IMR-90 (cell line): ENCODE measurements at regions not wholly inside any gene's neighbourhood (a gene's known extent, or its start where the extent isn't known, plus 50 kb on each side); places are given as distances from the start of the nearest gene placed in this dataset.

Experiments
- ATAC-seq: fragments of 200-7000 bp; cut with Tn5 transposase; 2 replicates; pipeline ENCODE4 v1.9.1; 2020; ENCODE audit warnings: low read depth, mild to moderate bottlenecking, moderate library complexity
- BruUV-seq: library from RNA; stranded (reverse); fragments of 400-500 nt; replicated peaks from 2 replicates; lab custom pipeline; 2021; lab: Mats Ljungman, UMichigan
- CTCF ChIA-PET: fragments of 300-600 bp; formaldehyde crosslinking; extraction: SDS; loops from one replicate; lab custom pipeline; 2021; ENCODE audit warnings: antibody characterized with exemption; lab: Yijun Ruan, JAX
- POLR2A ChIA-PET: fragments of 300-600 bp; sonication (Branson Sonifier 250); formaldehyde crosslinking; loops from one replicate; lab custom pipeline; 2022; ENCODE audit warnings: antibody characterized with exemption; ENCODE audit not compliant: unreplicated experiment; lab: Charles Lee
- DNase-seq: peaks from one replicate; pipeline ENCODE4 v3.0.0; 2013
- H2AFZ ChIP-seq: replicated peaks from 2 replicates; pipeline ENCODE3; 2013; ENCODE audit warnings: low read length, mild to moderate bottlenecking; ENCODE audit not compliant: poor library complexity
- H2AK5ac ChIP-seq: 2 replicates; pipeline ENCODE4 v1.6.1; 2013; ENCODE audit warnings: low read depth, low read length, inconsistent platforms
- H2AK9ac ChIP-seq: replicated peaks from 2 replicates; pipeline ENCODE3; 2013; ENCODE audit warnings: mild to moderate bottlenecking, low read depth, low read length, moderate library complexity; ENCODE audit not compliant: poor library complexity
- H2BK120ac ChIP-seq: 2 replicates; pipeline ENCODE4 v1.6.1; 2013; ENCODE audit warnings: low read depth, low read length, inconsistent platforms
- H2BK15ac ChIP-seq: 3 replicates; pipeline ENCODE4 v1.6.1; 2013; ENCODE audit warnings: low read depth, low read length, inconsistent platforms
- H2BK20ac ChIP-seq: 2 replicates; pipeline ENCODE4 v1.6.1; 2013; ENCODE audit warnings: low read depth, mild to moderate bottlenecking, inconsistent platforms, low read length, moderate library complexity
- H2BK5ac ChIP-seq: 2 replicates; pipeline ENCODE4 v1.6.1; 2013; ENCODE audit warnings: mild to moderate bottlenecking, low read depth, low read length, inconsistent platforms; ENCODE audit not compliant: poor library complexity, severe bottlenecking
- H3K14ac ChIP-seq: replicated peaks from 2 replicates; pipeline ENCODE4 v1.6.1; 2013; ENCODE audit warnings: low read depth, low read length, inconsistent platforms
- H3K18ac ChIP-seq: 2 replicates; pipeline ENCODE4 v1.6.1; 2013; ENCODE audit warnings: low read depth, low read length, control low read depth
- H3K23ac ChIP-seq: 2 replicates; pipeline ENCODE4 v1.6.1; 2013; ENCODE audit warnings: low read depth, low read length, inconsistent platforms
- H3K27ac ChIP-seq: 2 replicates; pipeline ENCODE4 v1.5.1; 2013; ENCODE audit warnings: mild to moderate bottlenecking, control low read depth, low read length; ENCODE audit not compliant: insufficient read depth
- H3K27me3 ChIP-seq: 2 replicates; pipeline ENCODE4 v1.6.1; 2013; ENCODE audit warnings: low read length; ENCODE audit not compliant: control insufficient read depth, insufficient read depth
- H3K36me3 ChIP-seq: 2 replicates; pipeline ENCODE4 v1.6.1; 2013; ENCODE audit warnings: low read length, mixed read lengths; ENCODE audit not compliant: control insufficient read depth, insufficient read depth
- H3K4ac ChIP-seq: 2 replicates; pipeline ENCODE4 v1.6.1; 2013; ENCODE audit warnings: low read depth, low read length, inconsistent platforms
- H3K4me1 ChIP-seq: 2 replicates; pipeline ENCODE4 v1.6.1; 2013; ENCODE audit warnings: low read length, mixed read lengths; ENCODE audit not compliant: control insufficient read depth, insufficient read depth
- H3K4me2 ChIP-seq: 2 replicates; pipeline ENCODE4 v1.6.1; 2013; ENCODE audit warnings: low read depth, mild to moderate bottlenecking, control low read depth, low read length, moderate library complexity
- H3K4me3 ChIP-seq: 2 replicates; pipeline ENCODE4 v1.5.1; 2013; ENCODE audit warnings: low read depth, mild to moderate bottlenecking, control low read depth, low read length, moderate library complexity; ENCODE audit not compliant: insufficient read depth
- H3K56ac ChIP-seq: 2 replicates; pipeline ENCODE4 v1.6.1; 2013; ENCODE audit warnings: low read length, inconsistent platforms; ENCODE audit not compliant: insufficient read depth; ENCODE audit errors: extremely low read depth
- H3K79me1 ChIP-seq, 2 experiments: 2 replicates each; pipeline ENCODE4 v1.6.1; 2013; ENCODE audit warnings: low read length in 2 of 2, inconsistent platforms in 1 of 2, low read depth in 1 of 2
- H3K9ac ChIP-seq: 2 replicates; pipeline ENCODE4 v1.6.1; 2013; ENCODE audit warnings: low read depth, low read length, control low read depth
- H3K9me1 ChIP-seq: 2 replicates; pipeline ENCODE4 v1.6.1; 2013; ENCODE audit warnings: low read length, inconsistent platforms; ENCODE audit not compliant: insufficient read depth
- H3K9me3 ChIP-seq: 2 replicates; pipeline ENCODE4 v1.6.1; 2013; ENCODE audit warnings: low read length; ENCODE audit not compliant: control insufficient read depth, insufficient read depth
- H4K20me1 ChIP-seq: 2 replicates; pipeline ENCODE4 v1.6.1; 2013; ENCODE audit warnings: low read length, inconsistent platforms; ENCODE audit not compliant: insufficient read depth
- H4K5ac ChIP-seq: 2 replicates; pipeline ENCODE4 v1.6.1; 2013; ENCODE audit warnings: mild to moderate bottlenecking, low read depth, low read length, control low read depth
- H4K8ac ChIP-seq, 2 experiments: 2 replicates each; pipeline ENCODE4 v1.6.1; 2013; ENCODE audit warnings: low read depth in 2 of 2, low read length in 2 of 2, control low read depth in 1 of 2, inconsistent platforms in 1 of 2
- H4K91ac ChIP-seq: 2 replicates; pipeline ENCODE4 v1.6.1; 2013; ENCODE audit warnings: low read depth, low read length, inconsistent platforms; ENCODE audit not compliant: insufficient read depth
- CHD1 ChIP-seq: IDR thresholded peaks from 2 replicates; pipeline ENCODE4 v1.6.1; 2012; ENCODE audit warnings: low read depth, low read length, improper control_type of control experiment
- SMC3 ChIP-seq: fragments of 150-350 bp; IDR thresholded peaks from 2 replicates; pipeline ENCODE4 v1.6.1; 2016; ENCODE audit warnings: low read depth, mild to moderate bottlenecking, antibody characterized with exemption, low read length, moderate library complexity
- WGBS, 2 experiments: methylation state at CpG; one replicate each; pipeline versions ENCODE4 v1.1.5 to v1.1.7; 2013; ENCODE audit warnings: missing lambda C conversion rate in 2 of 2; ENCODE audit not compliant: insufficient read length in 1 of 2; ENCODE audit errors: extremely low coverage in 2 of 2; 5-methylcytosine and 5-hydroxymethylcytosine counted together
- dilution Hi-C: fragments of 300-500 bp; cut with HindIII; formaldehyde crosslinking; loops from one replicate; pipeline ENCODE4 v1.14.3; 2018; ENCODE audit warnings: low sequenced_read_pairs; ENCODE audit not compliant: unreplicated experiment
- in situ Hi-C: fragments of 300-500 bp; cut with MboI; formaldehyde crosslinking; loops from 3 replicates; pipeline ENCODE4 v1.14.3; 2019; ENCODE audit warnings: low sequenced_read_pairs, inconsistent platforms, mixed read lengths
- intact Hi-C: fragments of 100-400 bp; cut with micrococcal nuclease; formaldehyde crosslinking; loops from 2 replicates; pipeline ENCODE4 v1.10.0; 2022

DNA sequence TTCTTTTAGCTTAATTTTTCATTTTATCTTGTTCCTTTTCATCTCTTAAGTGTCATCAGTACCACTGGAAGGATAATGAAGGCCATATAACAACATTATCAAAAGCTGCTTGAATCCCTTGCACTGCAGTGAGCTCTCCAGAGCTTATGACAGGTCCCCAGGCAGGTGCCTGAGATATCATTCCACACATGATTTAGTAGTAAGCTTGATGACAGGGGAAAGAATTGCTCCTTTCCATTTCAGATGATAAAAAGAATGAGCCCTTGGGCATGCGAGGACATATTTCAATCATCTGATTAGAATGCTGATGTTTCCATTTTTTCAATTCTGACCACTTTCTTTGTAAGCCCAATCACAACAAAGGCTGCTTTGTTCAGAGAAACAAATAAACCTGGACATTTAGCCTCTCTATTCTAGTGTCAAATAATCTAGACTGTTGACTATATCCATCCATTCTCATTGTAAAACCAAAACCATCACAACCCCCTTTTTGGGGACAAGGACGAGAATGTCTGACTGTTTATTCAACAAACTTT is 567.8 kb downstream of the IGSF11 start:
- no peaks in the 10 kb centered on the region for H3K27me3 ChIP-seq
- no peak for TF ChIP-seq CHD1
- TF ChIP-seq SMC3: no peak
- H4K91ac ChIP-seq: no peak overlapping the region
- no peak for DNase-seq
- H4K5ac ChIP-seq: no peak overlapping the region
- no peak overlapping the region for H3K14ac ChIP-seq
- no peak for ATAC-seq
- no peak overlapping the region for H3K23ac ChIP-seq
- no peak overlapping the region for H4K8ac ChIP-seq
- no peak overlapping the region for H2BK15ac ChIP-seq
- no peaks in the 10 kb centered on the region for H3K79me1 ChIP-seq
- intact Hi-C loops (no loop called here), dilution Hi-C loops (no loop called here), in situ Hi-C loops (no loop called here)
- no CpG with 5 or more reads among the region's 2 CpGs for WGBS, 2 experiments
- CTCF ChIA-PET: no interaction called here
- H2AK9ac ChIP-seq: no peak overlapping the region
- H3K4me3 ChIP-seq: no peak overlapping the region
- POLR2A ChIA-PET: no interaction called here
- no peak overlapping the region for H3K9ac ChIP-seq
- no peaks in the 10 kb centered on the region for H3K36me3 ChIP-seq
- no peaks in the 10 kb centered on the region for H3K4me1 ChIP-seq
- H3K18ac ChIP-seq: no peak overlapping the region
- no peak overlapping the region for H2BK5ac ChIP-seq
- H3K27ac ChIP-seq: no peak overlapping the region
- H3K56ac ChIP-seq: no peak overlapping the region
- no peaks in the 10 kb centered on the region; the same call in 1 of the 2 replicates for H3K9me3 ChIP-seq
- H2AK5ac ChIP-seq: no peak overlapping the region
- no peak overlapping the region for H3K4ac ChIP-seq
- no peak overlapping the region for H2BK20ac ChIP-seq
- no peaks in the 10 kb centered on the region for H3K9me1 ChIP-seq
- BruUV-seq: no TSS peak
- no peak overlapping the region for H2BK120ac ChIP-seq
- H2AFZ ChIP-seq: no peak overlapping the region
- no peak overlapping the region for H3K4me2 ChIP-seq
- H4K20me1 ChIP-seq: no peaks in the 10 kb centered on the region
